ENCODE measurements at regions not wholly inside any gene's neighbourhood (a gene's known extent, or its start where the extent isn't known, plus 50 kb on each side); places are given as distances from the start of the nearest gene placed in this dataset.
"Not testable (repeated sequence)": the region's sequence is repeated elsewhere in the genome, so short reads cannot be mapped to it uniquely, and the experiment has no call there.

GRCh38 chrX:122196343-122196742 is 987.7 kb upstream of the GRIA3 start:
- no peak for DNase-seq (ENCODE audit: low spot score)

- DNase-seq (ENCODE audit: low spot score) = no peak
Observed at GRCh38 chrX:122203399-122203798, 980.7 kb upstream of the GRIA3 start.

GRCh38 chrX:122218666-122219065 is 965.4 kb upstream of the GRIA3 start:
- no peak for DNase-seq (ENCODE audit: low spot score)

- DNase-seq (ENCODE audit: low spot score) = no peak
Observed at GRCh38 chrX:122219226-122219625, 964.9 kb upstream of the GRIA3 start.

- no peak for DNase-seq (ENCODE audit: low spot score)
Observed at GRCh38 chrX:122219735-122220134, 964.3 kb upstream of the GRIA3 start.

- DNase-seq (ENCODE audit: low spot score) = no peak
Observed at GRCh38 chrX:122220644-122221373, 963.3 kb upstream of the GRIA3 start.

GRCh38 chrX:122221810-122222209 is 962.3 kb upstream of the GRIA3 start:
- not testable (repeated sequence) for DNase-seq (ENCODE audit: low spot score)

GRCh38 chrX:122224137-122224536 is 959.9 kb upstream of the GRIA3 start:
- not testable (repeated sequence) for DNase-seq (ENCODE audit: low spot score)

- no peak for DNase-seq (ENCODE audit: low spot score)
Observed at GRCh38 chrX:122238801-122239200, 945.3 kb upstream of the GRIA3 start.

GRCh38 chrX:122241959-122242358 is 942.1 kb upstream of the GRIA3 start:
- no peak for DNase-seq (ENCODE audit: low spot score)

- DNase-seq (ENCODE audit: low spot score) = no peak
Observed at GRCh38 chrX:122244080-122244479, 940.0 kb upstream of the GRIA3 start.

GRCh38 chrX:122245175-122245574 is 938.9 kb upstream of the GRIA3 start:
- DNase-seq (ENCODE audit: low spot score) = no peak

GRCh38 chrX:122245943-122246342 is 938.1 kb upstream of the GRIA3 start:
- DNase-seq (ENCODE audit: low spot score) = no peak

GRCh38 chrX:122246937-122247336 is 937.1 kb upstream of the GRIA3 start:
- DNase-seq (ENCODE audit: low spot score) = no peak

- DNase-seq (ENCODE audit: low spot score) = no peak
Observed at GRCh38 chrX:122248681-122249080, 935.4 kb upstream of the GRIA3 start.

- DNase-seq (ENCODE audit: low spot score) = no peak
Observed at GRCh38 chrX:122252454-122252853, 931.6 kb upstream of the GRIA3 start.

GRCh38 chrX:122268353-122268752 is 915.7 kb upstream of the GRIA3 start:
- no peak for DNase-seq (ENCODE audit: low spot score)

GRCh38 chrX:122269243-122269781 is 914.8 kb upstream of the GRIA3 start:
- DNase-seq (ENCODE audit: low spot score) = no peak

GRCh38 chrX:122270809-122271494 is 913.1 kb upstream of the GRIA3 start:
- no peak for DNase-seq (ENCODE audit: low spot score)

- no peak for DNase-seq (ENCODE audit: low spot score)
Observed at GRCh38 chrX:122272011-122272410, 912.1 kb upstream of the GRIA3 start.

GRCh38 chrX:122279746-122280145 is 904.3 kb upstream of the GRIA3 start:
- DNase-seq (ENCODE audit: low spot score) = no peak

- DNase-seq (ENCODE audit: low spot score) = not testable (repeated sequence)
Observed at GRCh38 chrX:122299822-122300221, 884.3 kb upstream of the GRIA3 start.

- no peak for DNase-seq (ENCODE audit: low spot score)
Observed at GRCh38 chrX:122301491-122301890, 882.6 kb upstream of the GRIA3 start.

All from Ammon's horn (tissue), 1 donor.